ENCODE measurements at regions not wholly inside any gene's neighbourhood (a gene's known extent, or its start where the extent isn't known, plus 50 kb on each side); places are given as distances from the start of the nearest gene placed in this dataset.

DNA sequence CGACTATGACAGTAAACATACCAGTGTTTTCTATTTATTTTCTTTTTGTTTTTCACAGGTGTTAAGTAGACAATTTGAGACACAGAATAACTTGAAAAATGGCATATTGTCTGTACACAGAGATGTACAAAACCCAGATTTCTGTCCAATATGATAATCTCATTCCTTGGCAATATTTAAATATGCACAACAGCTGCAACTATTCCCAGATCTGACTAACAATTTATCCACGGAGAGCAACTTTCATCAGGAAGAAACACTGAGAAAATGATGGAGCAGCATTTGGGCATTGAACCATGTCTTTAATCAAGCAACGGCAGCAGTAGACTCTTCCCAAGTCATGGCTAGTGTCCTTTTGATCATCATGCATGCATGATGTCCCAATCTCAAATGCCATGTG lies 452.6 kb downstream of the ZPLD1 start:
- DNase-seq (ENCODE audit: low spot score) = no peak
- no peak overlapping the region for H2AFZ ChIP-seq
- H3K9me3 ChIP-seq (ENCODE audit: low read depth) = no peaks in the 10 kb centered on the region
- H3K27me3 ChIP-seq = no peaks in the 10 kb centered on the region
- 97% methylated on average over 3 of the region's 3 CpGs for WGBS (ENCODE audit: low lambda C conversion rate, missing lambda C conversion rate)
- H3K9me2 ChIP-seq (replicated peaks; ENCODE audit: insufficient read depth) = no peaks in the 10 kb centered on the region
- H3K4me3 ChIP-seq = no peak overlapping the region
- H3K36me3 ChIP-seq (replicated peaks; ENCODE audit: insufficient read depth, low read depth) = no peaks in the 10 kb centered on the region
- H4K20me1 ChIP-seq (ENCODE audit: insufficient read depth, poor library complexity, severe bottlenecking) = no peaks in the 10 kb centered on the region
- no peak overlapping the region for H3K27ac ChIP-seq
- no peaks in the 10 kb centered on the region for H3K79me2 ChIP-seq
- no peak for TF ChIP-seq EZH2phosphoT487 (IDR thresholded peaks at IDR 0.05; ENCODE audit: low read depth, severe bottlenecking, unreplicated experiment)
- no peak overlapping the region for H3K4me2 ChIP-seq
- peaks cover 4% of the 10 kb centered on the region for H3K4me1 ChIP-seq (ENCODE audit: insufficient read depth)

DNA sequence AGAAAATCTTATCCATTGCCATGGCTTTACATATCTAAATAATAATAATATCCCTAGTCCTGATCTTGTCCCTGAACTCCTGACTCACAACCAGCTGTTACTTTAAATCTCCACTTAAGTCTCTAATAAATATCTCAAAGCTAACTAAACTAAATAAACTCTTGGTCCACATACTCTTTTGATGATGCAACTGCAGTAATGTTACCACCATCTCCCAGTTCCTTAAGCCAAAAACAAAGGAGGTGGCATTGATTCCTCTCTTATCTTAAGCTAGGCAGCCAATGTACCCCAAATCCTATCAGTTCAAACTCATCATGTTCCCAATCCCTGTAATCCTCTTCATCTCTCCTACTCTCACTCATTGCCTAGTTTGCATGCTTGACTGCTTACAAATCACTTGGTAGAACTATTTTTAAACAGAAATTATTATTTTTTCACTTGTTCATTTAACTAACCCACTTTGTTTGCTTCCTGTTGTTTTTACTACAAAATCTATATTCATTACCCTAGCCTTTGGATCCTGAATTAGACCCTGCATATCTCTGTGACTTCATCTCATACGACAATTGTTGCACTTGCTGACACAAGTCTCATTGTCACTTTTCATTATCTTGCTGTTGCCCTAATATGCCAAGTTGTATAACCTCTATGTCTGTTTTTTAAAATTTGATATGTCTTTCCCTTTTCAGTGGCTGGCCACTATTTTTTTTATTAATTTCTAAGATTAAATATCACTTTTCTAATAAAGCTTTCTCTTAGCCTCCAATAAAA lies 462.2 kb downstream of the ZPLD1 start:
- H3K36me3 ChIP-seq (replicated peaks; ENCODE audit: insufficient read depth, low read depth) = no peaks in the 10 kb centered on the region
- no peaks in the 10 kb centered on the region for H3K9me2 ChIP-seq (replicated peaks; ENCODE audit: insufficient read depth)
- H3K27ac ChIP-seq = no peak overlapping the region
- WGBS (ENCODE audit: low lambda C conversion rate, missing lambda C conversion rate) = 56% methylated on average over 1 of the region's 1 CpG
- DNase-seq (ENCODE audit: low spot score) = no peak
- no peak overlapping the region for H3K4me3 ChIP-seq
- no peak overlapping the region for H3K4me2 ChIP-seq
- no peaks in the 10 kb centered on the region for H3K79me2 ChIP-seq
- H2AFZ ChIP-seq = no peak overlapping the region
- H3K9me3 ChIP-seq (ENCODE audit: low read depth) = no peaks in the 10 kb centered on the region
- no peaks in the 10 kb centered on the region for H3K27me3 ChIP-seq
- TF ChIP-seq, protein P1, sequence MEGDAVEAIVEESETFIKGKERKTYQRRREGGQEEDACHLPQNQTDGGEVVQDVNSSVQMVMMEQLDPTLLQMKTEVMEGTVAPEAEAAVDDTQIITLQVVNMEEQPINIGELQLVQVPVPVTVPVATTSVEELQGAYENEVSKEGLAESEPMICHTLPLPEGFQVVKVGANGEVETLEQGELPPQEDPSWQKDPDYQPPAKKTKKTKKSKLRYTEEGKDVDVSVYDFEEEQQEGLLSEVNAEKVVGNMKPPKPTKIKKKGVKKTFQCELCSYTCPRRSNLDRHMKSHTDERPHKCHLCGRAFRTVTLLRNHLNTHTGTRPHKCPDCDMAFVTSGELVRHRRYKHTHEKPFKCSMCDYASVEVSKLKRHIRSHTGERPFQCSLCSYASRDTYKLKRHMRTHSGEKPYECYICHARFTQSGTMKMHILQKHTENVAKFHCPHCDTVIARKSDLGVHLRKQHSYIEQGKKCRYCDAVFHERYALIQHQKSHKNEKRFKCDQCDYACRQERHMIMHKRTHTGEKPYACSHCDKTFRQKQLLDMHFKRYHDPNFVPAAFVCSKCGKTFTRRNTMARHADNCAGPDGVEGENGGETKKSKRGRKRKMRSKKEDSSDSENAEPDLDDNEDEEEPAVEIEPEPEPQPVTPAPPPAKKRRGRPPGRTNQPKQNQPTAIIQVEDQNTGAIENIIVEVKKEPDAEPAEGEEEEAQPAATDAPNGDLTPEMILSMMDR (IDR thresholded peaks at IDR 0.05; ENCODE audit: poor library complexity) = no peak
- no peak for TF ChIP-seq EZH2phosphoT487 (IDR thresholded peaks at IDR 0.05; ENCODE audit: low read depth, severe bottlenecking, unreplicated experiment)
- TF ChIP-seq EZH2 (IDR thresholded peaks at IDR 0.05; ENCODE audit: borderline replicate concordance) = no peak
- H4K20me1 ChIP-seq (ENCODE audit: insufficient read depth, poor library complexity, severe bottlenecking) = no peaks in the 10 kb centered on the region
- H3K4me1 ChIP-seq (ENCODE audit: insufficient read depth) = no peaks in the 10 kb centered on the region

DNA sequence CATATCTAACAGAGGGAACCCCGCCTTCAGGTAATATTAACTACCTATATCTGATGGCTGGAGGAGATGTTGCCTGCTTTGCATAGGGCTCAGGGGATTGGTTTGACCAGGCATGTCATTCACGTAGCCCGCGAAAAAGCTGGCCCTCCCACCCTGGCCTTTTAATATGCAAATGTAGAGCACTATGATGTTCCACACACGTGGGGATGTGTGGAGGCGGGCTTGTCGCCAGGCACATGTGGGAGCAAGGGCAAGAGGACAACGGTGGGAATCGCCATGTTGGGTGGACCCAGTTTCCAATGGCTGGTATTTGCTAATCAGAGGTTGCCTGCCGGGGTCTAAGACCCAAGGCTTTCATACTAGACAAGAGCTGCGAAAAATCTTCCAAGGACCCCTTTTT lies 469.8 kb downstream of the ZPLD1 start:
- H3K9me2 ChIP-seq (replicated peaks; ENCODE audit: insufficient read depth) = no peaks in the 10 kb centered on the region
- H3K27ac ChIP-seq = no peak overlapping the region
- no peaks in the 10 kb centered on the region for H3K27me3 ChIP-seq
- WGBS (ENCODE audit: low lambda C conversion rate, missing lambda C conversion rate) = 93% methylated on average over 11 of the region's 11 CpGs
- H3K4me3 ChIP-seq = no peak overlapping the region
- H3K4me2 ChIP-seq = no peak overlapping the region
- H3K4me1 ChIP-seq (ENCODE audit: insufficient read depth) = no peaks in the 10 kb centered on the region
- no peaks in the 10 kb centered on the region for H3K9me3 ChIP-seq (ENCODE audit: low read depth)
- DNase-seq (ENCODE audit: low spot score) = no peak
- no peak overlapping the region for H2AFZ ChIP-seq
- no peaks in the 10 kb centered on the region for H3K36me3 ChIP-seq (replicated peaks; ENCODE audit: insufficient read depth, low read depth)
- no peaks in the 10 kb centered on the region for H4K20me1 ChIP-seq (ENCODE audit: insufficient read depth, poor library complexity, severe bottlenecking)
- H3K79me2 ChIP-seq = no peaks in the 10 kb centered on the region
- TF ChIP-seq EZH2phosphoT487 (IDR thresholded peaks at IDR 0.05; ENCODE audit: low read depth, severe bottlenecking, unreplicated experiment) (no peak), EZH2 (IDR thresholded peaks at IDR 0.05; ENCODE audit: borderline replicate concordance) (no peak)
- TF ChIP-seq, protein P1 (IDR thresholded peaks at IDR 0.05; ENCODE audit: poor library complexity) = no peak

DNA sequence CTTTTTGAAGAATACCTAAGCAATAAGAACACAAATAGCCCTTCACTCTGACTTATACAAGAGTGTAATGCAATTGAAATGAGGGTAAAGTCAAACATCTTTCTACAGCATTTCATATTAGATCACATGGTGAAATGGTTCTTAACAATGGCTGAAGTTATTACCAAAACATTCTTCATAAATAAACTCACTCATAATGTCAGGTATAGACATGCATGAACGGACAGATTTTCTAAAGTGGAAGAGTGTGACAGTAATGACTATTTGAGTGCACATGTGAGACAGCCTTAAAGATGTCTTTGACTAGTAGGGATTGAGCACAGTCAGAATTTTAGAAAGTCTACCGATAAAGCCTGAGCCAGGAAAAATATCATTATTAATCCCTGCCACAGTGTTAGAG lies 471.0 kb downstream of the ZPLD1 start:
- DNase-seq (ENCODE audit: low spot score) = no peak
- TF ChIP-seq EZH2 (IDR thresholded peaks at IDR 0.05; ENCODE audit: borderline replicate concordance) (no peak), EZH2phosphoT487 (IDR thresholded peaks at IDR 0.05; ENCODE audit: low read depth, severe bottlenecking, unreplicated experiment) (no peak)
- TF ChIP-seq, protein P1 (IDR thresholded peaks at IDR 0.05; ENCODE audit: poor library complexity) = no peak
- H3K4me3 ChIP-seq = no peak overlapping the region
- H4K20me1 ChIP-seq (ENCODE audit: insufficient read depth, poor library complexity, severe bottlenecking) = no peaks in the 10 kb centered on the region
- H3K4me1 ChIP-seq (ENCODE audit: insufficient read depth) = no peaks in the 10 kb centered on the region
- no peak overlapping the region for H3K4me2 ChIP-seq
- H3K27me3 ChIP-seq = no peaks in the 10 kb centered on the region
- no peak overlapping the region for H2AFZ ChIP-seq
- no peaks in the 10 kb centered on the region for H3K79me2 ChIP-seq
- no peak overlapping the region for H3K27ac ChIP-seq
- no peaks in the 10 kb centered on the region for H3K9me2 ChIP-seq (replicated peaks; ENCODE audit: insufficient read depth)
- H3K36me3 ChIP-seq (replicated peaks; ENCODE audit: insufficient read depth, low read depth) = no peaks in the 10 kb centered on the region
- WGBS (ENCODE audit: low lambda C conversion rate, missing lambda C conversion rate) = 97% methylated on average over 2 of the region's 2 CpGs
- H3K9me3 ChIP-seq (ENCODE audit: low read depth) = no peaks in the 10 kb centered on the region
